Neutrophil (primary cell): ENCODE measurements at regions not wholly inside any gene's neighbourhood (a gene's known extent, or its start where the extent isn't known, plus 50 kb on each side); places are given as distances from the start of the nearest gene placed in this dataset.

Source experiments
- H3K27ac ChIP-seq: fragments of 200-600 bp; sonication (generic); 2 replicates; pipeline ENCODE4 v1.5.1; 2016; ENCODE audit warnings: mild to moderate bottlenecking, moderate library complexity
- H3K27me3 ChIP-seq: fragments of 200-600 bp; sonication (generic); 2 replicates; pipeline ENCODE4 v1.6.0; 2016; ENCODE audit warnings: mild to moderate bottlenecking
- H3K36me3 ChIP-seq: fragments of 200-600 bp; sonication (generic); 2 replicates; pipeline ENCODE4 v1.5.1; 2017
- H3K4me1 ChIP-seq, 2 experiments: fragments of 200-600 bp in 1 of 2; sonication (generic) in 1 of 2; 1 replicate in 1 of 2; 2 replicates in 1 of 2; pipeline versions ENCODE4 v1.5.1 to v1.6.1; 2013 to 2016; ENCODE audit warnings: low read depth in 1 of 2, low read length in 1 of 2, mild to moderate bottlenecking in 1 of 2, moderate library complexity in 1 of 2; ENCODE audit not compliant: control insufficient read depth in 1 of 2, insufficient read depth in 1 of 2
- H3K4me3 ChIP-seq, 2 experiments: fragments of 200-600 bp in 1 of 2; sonication (generic) in 1 of 2; 1 replicate in 1 of 2; 2 replicates in 1 of 2; pipeline ENCODE4 v1.5.1; 2013 to 2016; ENCODE audit warnings: low read depth in 1 of 2, low read length in 1 of 2, mild to moderate bottlenecking in 1 of 2, moderate library complexity in 1 of 2
- H3K9me3 ChIP-seq: fragments of 200-600 bp; sonication (generic); 2 replicates; pipeline ENCODE4 v1.5.1; 2016
- TF ChIP-seq, protein P1 (sequence below): fragments of 200-600 bp; sonication (generic); IDR thresholded peaks from 2 replicates; pipeline ENCODE4 v1.5.1; 2016; ENCODE audit warnings: antibody characterized with exemption

DNA sequence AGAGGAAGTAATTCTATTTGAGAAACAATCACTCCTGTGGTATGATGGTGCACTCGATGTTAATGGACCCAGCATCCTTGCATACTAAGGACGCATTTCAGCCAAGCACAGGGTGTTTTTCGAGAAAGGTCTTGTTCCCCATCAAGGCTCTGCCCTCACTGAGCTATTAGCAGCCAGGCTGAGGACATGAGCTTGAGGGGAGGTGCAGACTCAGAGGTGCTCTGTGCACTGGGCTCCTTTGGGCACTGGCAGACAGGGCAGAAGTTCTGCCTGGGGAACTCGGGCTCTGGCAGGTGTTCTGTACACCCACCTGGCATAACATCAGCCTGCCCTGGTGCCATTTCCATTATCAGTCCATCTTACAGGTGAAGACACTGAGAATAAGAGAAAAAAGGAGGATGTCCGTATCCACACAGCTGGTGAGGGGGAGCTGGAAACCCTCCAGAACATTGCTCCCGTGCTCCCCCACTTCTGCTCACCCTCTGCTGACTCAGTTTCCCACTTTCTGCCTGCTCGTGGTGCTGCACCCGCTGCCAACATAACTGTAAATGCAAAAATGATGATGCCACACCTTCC is 92.7 kb upstream of the RET start:
- Histone ChIP-seq H3K9me3 (no peaks in the 10 kb centered on the region), H3K27me3 (no peaks in the 10 kb centered on the region), H3K4me1 (peaks cover 0 to 4% of the 10 kb centered on the region in 2 experiments), H3K4me3 (no peak overlapping the region), H3K27ac (no peak overlapping the region), H3K36me3 (no peaks in the 10 kb centered on the region)
- TF ChIP-seq, protein P1, sequence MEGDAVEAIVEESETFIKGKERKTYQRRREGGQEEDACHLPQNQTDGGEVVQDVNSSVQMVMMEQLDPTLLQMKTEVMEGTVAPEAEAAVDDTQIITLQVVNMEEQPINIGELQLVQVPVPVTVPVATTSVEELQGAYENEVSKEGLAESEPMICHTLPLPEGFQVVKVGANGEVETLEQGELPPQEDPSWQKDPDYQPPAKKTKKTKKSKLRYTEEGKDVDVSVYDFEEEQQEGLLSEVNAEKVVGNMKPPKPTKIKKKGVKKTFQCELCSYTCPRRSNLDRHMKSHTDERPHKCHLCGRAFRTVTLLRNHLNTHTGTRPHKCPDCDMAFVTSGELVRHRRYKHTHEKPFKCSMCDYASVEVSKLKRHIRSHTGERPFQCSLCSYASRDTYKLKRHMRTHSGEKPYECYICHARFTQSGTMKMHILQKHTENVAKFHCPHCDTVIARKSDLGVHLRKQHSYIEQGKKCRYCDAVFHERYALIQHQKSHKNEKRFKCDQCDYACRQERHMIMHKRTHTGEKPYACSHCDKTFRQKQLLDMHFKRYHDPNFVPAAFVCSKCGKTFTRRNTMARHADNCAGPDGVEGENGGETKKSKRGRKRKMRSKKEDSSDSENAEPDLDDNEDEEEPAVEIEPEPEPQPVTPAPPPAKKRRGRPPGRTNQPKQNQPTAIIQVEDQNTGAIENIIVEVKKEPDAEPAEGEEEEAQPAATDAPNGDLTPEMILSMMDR = no peak

DNA sequence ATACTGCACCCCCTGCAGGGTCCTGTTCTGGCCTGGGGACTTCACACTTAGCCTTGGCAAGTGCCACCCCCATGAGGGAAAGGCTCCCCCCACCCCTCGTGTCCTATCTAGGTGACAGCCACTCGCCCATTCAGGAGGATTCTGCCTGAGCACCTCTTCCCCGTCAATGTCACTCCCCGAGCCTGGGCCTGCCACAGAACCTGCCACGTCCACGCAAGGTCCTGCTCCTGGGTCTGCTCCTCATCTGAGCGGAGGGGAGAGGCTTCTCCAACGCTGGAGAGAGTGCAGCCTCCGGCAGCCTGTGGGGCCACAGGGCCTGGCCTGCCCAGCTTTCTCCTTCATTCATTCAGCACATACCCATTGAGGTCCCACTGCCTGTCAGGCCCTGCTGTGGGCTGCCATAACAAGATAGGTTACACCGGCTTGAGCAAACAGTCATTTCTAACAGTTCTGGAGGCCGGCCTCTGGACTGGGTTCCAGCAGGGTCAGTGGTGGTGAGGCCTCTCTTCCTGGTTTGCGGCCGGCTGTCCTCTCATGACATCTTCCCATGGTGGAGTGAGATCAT is 92.0 kb upstream of the RET start:
- H3K36me3 ChIP-seq = no peaks in the 10 kb centered on the region
- no peak overlapping the region for H3K4me3 ChIP-seq
- no peaks in the 10 kb centered on the region for H3K27me3 ChIP-seq
- H3K27ac ChIP-seq = no peak overlapping the region
- TF ChIP-seq, protein P1 = no peak
- H3K4me1 ChIP-seq = peaks cover 0 to 4% of the 10 kb centered on the region in 2 experiments
- H3K9me3 ChIP-seq = no peaks in the 10 kb centered on the region

DNA sequence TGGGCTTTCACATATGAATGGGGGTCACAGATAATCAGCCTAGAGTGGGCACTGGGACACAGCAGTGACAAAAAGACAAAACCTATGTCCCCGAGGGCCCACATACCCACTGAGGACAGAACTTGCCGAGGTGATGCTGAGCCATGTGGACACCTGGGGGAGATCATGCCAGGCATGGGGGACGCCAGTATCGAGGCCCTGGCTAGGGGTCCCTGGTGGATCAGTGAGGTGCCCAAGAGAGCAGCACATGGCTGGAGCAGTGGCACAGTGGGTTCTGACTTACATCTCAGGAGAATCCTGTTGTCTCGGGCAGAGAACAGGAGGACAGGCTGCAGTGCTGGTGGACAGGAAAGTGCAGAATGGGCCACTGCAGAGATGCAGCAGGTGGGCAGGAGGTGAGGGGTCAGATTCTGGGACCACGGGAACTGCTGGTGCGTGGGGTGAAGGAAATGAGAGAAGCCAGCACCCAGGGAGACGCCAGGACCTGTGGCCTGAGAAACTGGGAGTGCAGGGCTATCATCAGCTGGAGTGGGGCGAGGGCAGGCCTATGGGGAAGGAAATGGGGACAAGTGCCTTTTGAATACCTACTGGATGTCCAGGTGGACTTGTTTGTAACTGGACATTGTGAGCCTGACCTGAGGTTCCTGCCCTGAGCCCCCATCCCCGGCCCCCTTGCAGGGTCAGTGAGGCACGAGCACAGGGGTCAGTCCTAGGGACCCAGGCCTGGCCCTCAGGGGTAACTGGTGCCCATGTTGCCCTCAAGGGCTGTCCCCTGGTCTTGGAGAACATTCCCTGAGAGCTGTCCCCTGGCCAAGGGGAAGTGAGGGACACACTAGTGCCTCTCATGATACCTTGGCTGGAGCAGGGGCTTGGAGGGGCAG is 91.2 kb upstream of the RET start:
- no peak overlapping the region for H3K27ac ChIP-seq
- H3K4me1 ChIP-seq = peaks cover 0 to 4% of the 10 kb centered on the region in 2 experiments
- H3K9me3 ChIP-seq = no peaks in the 10 kb centered on the region
- H3K4me3 ChIP-seq = no peak overlapping the region
- no peaks in the 10 kb centered on the region for H3K27me3 ChIP-seq
- TF ChIP-seq, protein P1 = no peak
- H3K36me3 ChIP-seq = no peaks in the 10 kb centered on the region

DNA sequence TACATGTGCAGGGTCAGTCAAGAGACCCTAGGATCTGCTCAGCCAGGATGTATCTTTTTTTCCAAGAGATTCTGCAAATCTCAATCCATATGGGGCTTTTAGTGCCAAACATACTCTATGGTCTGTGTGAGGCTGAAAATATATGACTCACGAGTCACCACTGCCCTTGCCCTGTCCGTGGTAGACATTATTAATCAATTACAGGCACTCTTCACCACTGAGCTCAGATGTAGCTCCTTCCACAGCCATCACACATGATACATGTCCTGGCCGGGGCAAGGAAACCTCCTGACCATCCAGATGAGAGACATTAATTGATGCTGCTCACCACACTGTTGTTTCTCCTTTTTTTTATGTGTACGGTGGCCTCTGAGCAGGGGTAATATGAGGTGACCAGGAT is 90.2 kb upstream of the RET start:
- no peak overlapping the region for H3K4me3 ChIP-seq
- H3K27ac ChIP-seq = no peak overlapping the region
- no peaks in the 10 kb centered on the region for H3K36me3 ChIP-seq
- H3K9me3 ChIP-seq = no peaks in the 10 kb centered on the region
- H3K27me3 ChIP-seq = no peaks in the 10 kb centered on the region
- TF ChIP-seq, protein P1 = no peak
- peaks cover 0 to 4% of the 10 kb centered on the region in 2 experiments for H3K4me1 ChIP-seq

DNA sequence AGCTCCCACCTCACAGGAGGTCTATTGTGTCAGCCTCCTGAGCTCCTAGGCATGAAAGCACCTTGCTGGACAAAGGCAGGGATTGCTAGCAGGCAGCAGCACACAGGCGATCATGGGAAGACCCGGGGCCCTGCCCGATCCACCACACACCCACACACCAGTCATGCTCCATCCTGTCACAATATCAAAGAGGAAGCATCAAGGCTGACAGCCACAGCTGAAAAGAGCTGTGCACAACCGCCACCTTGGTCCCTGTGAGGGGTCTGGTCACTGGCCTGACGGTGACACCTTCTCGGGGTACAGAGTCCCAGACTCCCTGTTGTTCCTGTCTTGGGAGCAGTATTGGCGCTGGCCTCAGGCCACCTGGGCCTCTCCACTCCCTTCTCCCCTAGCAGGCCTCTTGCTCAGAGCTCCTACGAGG is 89.7 kb upstream of the RET start:
- Histone ChIP-seq H3K27me3 (no peaks in the 10 kb centered on the region), H3K4me3 (no peak overlapping the region), H3K9me3 (no peaks in the 10 kb centered on the region), H3K4me1 (peaks cover 0 to 4% of the 10 kb centered on the region in 2 experiments), H3K36me3 (no peaks in the 10 kb centered on the region), H3K27ac (no peak overlapping the region)
- TF ChIP-seq, protein P1 = no peak
